Adrenal gland (tissue), 9 donors: ENCODE measurements at regions not wholly inside any gene's neighbourhood (a gene's known extent, or its start where the extent isn't known, plus 50 kb on each side); places are given as distances from the start of the nearest gene placed in this dataset.

Experiments
- DNase-seq, 7 donors: peaks; one replicate each; pipeline ENCODE4 v3.0.0-alpha.2; 2019 to 2020
- H3K27ac ChIP-seq, 5 donors: fragments of 200-600 bp; sonication (generic) in 4 of 5; 1 replicate in 3 of 5; 2 replicates in 2 of 5; pipeline versions ENCODE4 v1.5.1 to v1.8.0; 2016 to 2020; ENCODE audit warnings: mild to moderate bottlenecking in 1 of 5
- H3K27me3 ChIP-seq: fragments of 200-600 bp; 2 replicates; pipeline ENCODE4 v1.8.0; 2021
- H3K36me3 ChIP-seq, 2 donors: fragments of 200-600 bp; replicated peaks in 1 of 2; 1 replicate in 1 of 2; 2 replicates in 1 of 2; pipeline versions ENCODE4 v1.5.1 to v1.8.0; 2018 to 2022
- H3K4me1 ChIP-seq, 2 donors: fragments of 200-600 bp; replicated peaks in 1 of 2; 1 replicate in 1 of 2; 2 replicates in 1 of 2; pipeline versions ENCODE4 v1.5.1 to v1.8.0; 2018 to 2021
- H3K4me3 ChIP-seq, 4 donors: fragments of 200-600 bp; sonication (generic) in 3 of 4; one replicate each; pipeline ENCODE4 v1.5.1; 2016 to 2018
- H3K9me3 ChIP-seq, 3 donors: fragments of 200-600 bp; sonication (generic) in 1 of 3; replicated peaks in 1 of 3; 1 replicate in 2 of 3; 2 replicates in 1 of 3; pipeline versions ENCODE4 v1.5.1 to v1.8.0; 2016 to 2021
- POLR2A ChIP-seq, 2 donors: fragments of 450-650 bp; IDR thresholded peaks; one replicate each; pipeline ENCODE4 v1.6.1; 2017; ENCODE audit warnings: antibody characterized with exemption in 2 of 2, mild to moderate bottlenecking in 2 of 2, moderate library complexity in 1 of 2
- WGBS, 4 donors: extraction: QIAGEN DNeasy Blood & Tissue Kit in 2 of 4; methylation state at CpG; one replicate each; pipeline versions ENCODE4 v1.1.5 to v1.1.7; 2013 to 2017; 5-methylcytosine and 5-hydroxymethylcytosine counted together
- intact Hi-C, 2 donors: fragments of 100-400 bp; cut with DNase I; formaldehyde crosslinking; loops; one replicate each; pipeline versions ENCODE4 v1.14.1 to v1.15.0; 2022 to 2023
- TF ChIP-seq, protein P1 (sequence below), 6 experiments: fragments of 450-650 bp in 4 of 6; fragments of 200-600 bp in 2 of 6; sonication (generic) in 1 of 6; IDR thresholded peaks; 1 replicate in 5 of 6; 2 replicates in 1 of 6; pipeline versions ENCODE4 v1.5.1 to v1.8.0; 2016 to 2021; ENCODE audit warnings: antibody characterized with exemption in 6 of 6, mild to moderate bottlenecking in 2 of 6, moderate library complexity in 1 of 6
- donor health status: healthy with polysubstance abuse.
- donor health status: Bipolar disorder and iron deficiency.
- donor health status: DM: yes; HTN: yes; CAD: no.
- donor health status: DM: no; HTN: no; CAD: no.
- donor health status: DM: no; HTN: no; CAD: no.

DNA sequence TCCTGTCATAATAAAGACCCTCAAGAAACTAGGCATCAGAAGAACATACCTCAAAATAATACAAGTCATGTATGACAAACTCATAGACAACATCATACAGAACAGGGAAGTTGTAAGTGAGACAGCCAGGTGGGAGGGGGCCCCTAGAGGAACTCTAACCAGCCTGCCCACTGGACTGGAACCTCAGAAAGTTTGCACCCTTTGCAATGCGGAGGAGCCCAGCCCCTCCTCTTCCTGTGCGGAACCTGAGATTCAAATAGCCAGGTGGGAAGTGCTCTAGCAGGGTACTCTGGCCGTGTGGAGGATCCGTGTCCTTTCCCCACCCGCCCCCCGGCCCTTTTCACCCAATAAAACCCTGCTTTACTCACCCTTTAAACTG lies 387.0 kb upstream of the CBLB start:
- 92 to 95% (median 93%) methylated on average over 6 of the region's 6 CpGs for WGBS, 4 donors
- peaks cover 0 to 7% (median 0%) of the 10 kb centered on the region in 3 donors for H3K9me3 ChIP-seq
- DNase-seq: no peak
- TF ChIP-seq, protein P1, sequence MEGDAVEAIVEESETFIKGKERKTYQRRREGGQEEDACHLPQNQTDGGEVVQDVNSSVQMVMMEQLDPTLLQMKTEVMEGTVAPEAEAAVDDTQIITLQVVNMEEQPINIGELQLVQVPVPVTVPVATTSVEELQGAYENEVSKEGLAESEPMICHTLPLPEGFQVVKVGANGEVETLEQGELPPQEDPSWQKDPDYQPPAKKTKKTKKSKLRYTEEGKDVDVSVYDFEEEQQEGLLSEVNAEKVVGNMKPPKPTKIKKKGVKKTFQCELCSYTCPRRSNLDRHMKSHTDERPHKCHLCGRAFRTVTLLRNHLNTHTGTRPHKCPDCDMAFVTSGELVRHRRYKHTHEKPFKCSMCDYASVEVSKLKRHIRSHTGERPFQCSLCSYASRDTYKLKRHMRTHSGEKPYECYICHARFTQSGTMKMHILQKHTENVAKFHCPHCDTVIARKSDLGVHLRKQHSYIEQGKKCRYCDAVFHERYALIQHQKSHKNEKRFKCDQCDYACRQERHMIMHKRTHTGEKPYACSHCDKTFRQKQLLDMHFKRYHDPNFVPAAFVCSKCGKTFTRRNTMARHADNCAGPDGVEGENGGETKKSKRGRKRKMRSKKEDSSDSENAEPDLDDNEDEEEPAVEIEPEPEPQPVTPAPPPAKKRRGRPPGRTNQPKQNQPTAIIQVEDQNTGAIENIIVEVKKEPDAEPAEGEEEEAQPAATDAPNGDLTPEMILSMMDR (IDR thresholded peaks at IDR 0.05): no peak
- TF ChIP-seq POLR2A (IDR thresholded peaks at IDR 0.05): no peak
- no peaks in the 10 kb centered on the region for H3K36me3 ChIP-seq
- intact Hi-C loops: no loop called here
- H3K4me1 ChIP-seq: no peaks in the 10 kb centered on the region
- H3K4me3 ChIP-seq: no peak overlapping the region
- no peak overlapping the region for H3K27ac ChIP-seq
- no peaks in the 10 kb centered on the region for H3K27me3 ChIP-seq

DNA sequence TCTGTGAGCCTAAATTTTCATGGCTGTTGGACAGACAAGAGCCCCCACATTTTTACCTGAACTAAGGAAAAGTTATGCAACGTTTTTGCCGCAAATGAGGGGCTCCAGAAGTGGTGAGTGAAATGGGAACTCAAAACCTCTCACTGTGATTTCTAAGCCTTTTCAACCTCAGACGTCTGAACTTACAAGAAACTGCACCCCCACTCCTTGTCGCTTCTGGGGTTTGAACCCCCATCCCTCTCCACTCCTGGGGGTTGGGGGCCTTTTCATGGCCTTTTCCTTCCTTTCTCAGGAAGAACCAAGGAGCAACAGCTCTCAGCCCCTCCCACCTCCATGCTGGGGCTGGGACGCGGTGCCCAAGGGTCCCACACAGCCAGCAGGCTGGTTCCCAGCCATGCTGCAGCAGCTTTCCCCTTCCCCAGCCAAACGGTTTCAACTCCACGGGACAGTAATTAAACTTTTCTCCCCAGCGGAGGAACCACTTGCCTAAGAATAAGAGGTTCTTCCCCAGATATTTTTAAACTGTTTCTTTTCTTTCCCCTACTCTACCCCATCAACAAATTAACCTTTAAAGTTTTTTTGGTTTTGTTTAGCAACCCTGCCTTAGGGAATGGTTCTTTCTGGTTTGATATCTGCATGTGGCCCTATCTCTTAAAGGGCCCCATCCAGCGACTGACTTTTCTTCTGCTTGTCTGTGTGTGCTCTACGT lies 387.6 kb upstream of the CBLB start:
- H3K9me3 ChIP-seq: peaks cover 0 to 7% (median 0%) of the 10 kb centered on the region in 3 donors
- intact Hi-C loops: no loop called here
- H3K4me3 ChIP-seq: no peak overlapping the region
- H3K27ac ChIP-seq: no peak overlapping the region
- H3K4me1 ChIP-seq: no peaks in the 10 kb centered on the region
- no peaks in the 10 kb centered on the region for H3K36me3 ChIP-seq
- no peaks in the 10 kb centered on the region for H3K27me3 ChIP-seq
- no peak for TF ChIP-seq POLR2A (IDR thresholded peaks at IDR 0.05)
- TF ChIP-seq, protein P1 (IDR thresholded peaks at IDR 0.05): no peak
- 82 to 91% (median 87%) methylated on average over 11 of the region's 11 CpGs for WGBS, 4 donors
- no peak for DNase-seq

- Histone ChIP-seq H3K36me3 (no peaks in the 10 kb centered on the region), H3K27me3 (no peaks in the 10 kb centered on the region), H3K4me3 (no peak overlapping the region), H3K9me3 (peaks cover 0 to 7% (median 0%) of the 10 kb centered on the region in 3 donors), H3K4me1 (no peaks in the 10 kb centered on the region), H3K27ac (no peak overlapping the region)
- DNase-seq: no peak
- 80 to 92% (median 86%) methylated on average over 3 of the region's 3 CpGs for WGBS, 4 donors
- intact Hi-C loops: no loop called here
- TF ChIP-seq POLR2A (IDR thresholded peaks at IDR 0.05): no peak
- TF ChIP-seq, protein P1 (IDR thresholded peaks at IDR 0.05): no peak
These were observed 388.4 kb upstream of the CBLB start for GRCh38 chr3:106257172-106257571.

DNA sequence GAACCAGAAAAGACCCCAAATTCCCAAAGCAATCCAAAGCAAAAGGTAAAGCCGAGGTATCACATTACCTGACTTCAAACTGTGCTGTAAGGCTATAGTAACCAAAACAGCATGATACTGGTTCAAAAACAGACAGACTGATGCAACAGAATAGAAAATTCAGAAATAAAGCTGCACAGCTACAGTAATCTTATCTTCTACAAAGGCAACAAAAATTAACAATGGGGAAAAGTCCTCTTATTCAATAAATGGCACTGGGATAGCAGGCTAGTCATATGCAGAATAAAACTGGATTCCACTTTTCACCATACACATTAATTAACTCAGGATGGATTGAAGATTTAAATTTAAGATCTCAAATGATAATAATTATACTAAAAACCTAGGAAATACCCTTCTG lies 392.6 kb upstream of the CBLB start:
- intact Hi-C loops: no loop called here
- Histone ChIP-seq H3K27ac (no peak overlapping the region), H3K9me3 (no peaks in the 10 kb centered on the region), H3K4me1 (no peaks in the 10 kb centered on the region), H3K36me3 (no peaks in the 10 kb centered on the region), H3K4me3 (no peak overlapping the region), H3K27me3 (no peaks in the 10 kb centered on the region)
- WGBS, 4 donors: 83 to 87% (median 85%) methylated on average over 1 of the region's 1 CpG
- no peak for TF ChIP-seq POLR2A (IDR thresholded peaks at IDR 0.05)
- TF ChIP-seq, protein P1 (IDR thresholded peaks at IDR 0.05): no peak
- DNase-seq: no peak
